GM18499 (cell line): ENCODE measurements at regions not wholly inside any gene's neighbourhood (a gene's known extent, or its start where the extent isn't known, plus 50 kb on each side); places are given as distances from the start of the nearest gene placed in this dataset.
"Not testable (repeated sequence)": the region's sequence is repeated elsewhere in the genome, so short reads cannot be mapped to it uniquely, and the experiment has no call there.

Source experiments
- ATAC-seq: cut with Tn5 transposase; IDR thresholded peaks from one replicate; pipeline ENCODE4 v1.9.1; 2021; ENCODE audit warnings: moderate number of reproducible peaks; ENCODE audit not compliant: insufficient read depth, unreplicated experiment

DNA sequence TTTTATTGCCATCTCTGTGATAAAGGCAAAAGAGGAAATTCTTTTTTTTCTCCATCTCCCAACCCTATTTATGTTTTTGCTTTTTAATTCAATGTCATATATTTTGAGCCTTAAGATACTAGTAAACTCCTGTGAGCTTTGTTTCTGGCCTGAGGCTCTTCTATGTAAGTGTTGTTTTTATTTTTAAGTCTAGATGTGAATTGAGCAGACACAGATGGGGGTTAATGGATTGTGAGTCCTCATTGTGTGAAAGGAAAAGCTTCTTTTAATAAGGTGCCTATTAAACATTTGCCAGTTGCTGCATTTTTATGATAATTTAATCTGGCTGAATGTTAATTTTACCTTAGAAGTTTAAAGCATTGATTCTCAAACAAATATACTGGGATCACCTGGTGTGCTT lies 2337.9 kb upstream of the RAG2 start:
- no peak for ATAC-seq

DNA sequence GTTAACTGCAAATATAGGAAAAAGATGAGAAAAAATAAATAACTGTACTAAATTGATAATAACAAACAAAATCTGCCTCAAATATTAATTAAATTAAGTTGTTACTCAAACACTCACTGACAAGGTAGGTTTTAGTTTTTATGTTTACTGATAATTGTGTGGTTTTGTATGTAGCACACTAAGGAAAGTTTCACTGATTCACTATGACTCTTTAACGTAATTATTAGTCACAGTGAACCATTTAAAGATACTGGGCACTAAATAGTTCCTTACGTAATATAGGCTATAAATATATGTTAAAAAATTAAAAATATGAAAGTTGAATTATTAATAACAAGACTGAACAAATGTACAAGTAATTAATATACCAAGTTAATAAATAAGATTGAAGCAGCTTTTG lies 2330.0 kb upstream of the RAG2 start:
- ATAC-seq = no peak

DNA sequence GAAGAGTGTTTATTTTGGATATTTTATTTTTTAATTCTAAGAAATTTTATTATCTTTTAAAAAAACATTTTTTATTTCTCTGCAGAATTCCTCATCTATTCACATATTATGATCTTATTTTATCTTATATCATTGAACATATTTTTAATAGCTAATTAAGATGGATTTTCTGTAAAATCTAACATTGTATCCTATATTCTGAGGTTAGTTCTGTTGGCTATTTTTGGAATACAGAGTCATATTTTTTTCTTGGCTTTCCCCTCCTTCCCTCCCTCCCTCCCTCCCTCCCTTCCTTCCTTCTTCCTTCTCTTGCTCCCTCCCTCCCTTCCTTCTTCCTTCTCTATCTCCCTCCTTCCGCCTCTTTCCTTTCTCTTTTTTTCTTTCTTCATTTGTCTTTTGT lies 2326.6 kb upstream of the RAG2 start:
- ATAC-seq = no peak

DNA sequence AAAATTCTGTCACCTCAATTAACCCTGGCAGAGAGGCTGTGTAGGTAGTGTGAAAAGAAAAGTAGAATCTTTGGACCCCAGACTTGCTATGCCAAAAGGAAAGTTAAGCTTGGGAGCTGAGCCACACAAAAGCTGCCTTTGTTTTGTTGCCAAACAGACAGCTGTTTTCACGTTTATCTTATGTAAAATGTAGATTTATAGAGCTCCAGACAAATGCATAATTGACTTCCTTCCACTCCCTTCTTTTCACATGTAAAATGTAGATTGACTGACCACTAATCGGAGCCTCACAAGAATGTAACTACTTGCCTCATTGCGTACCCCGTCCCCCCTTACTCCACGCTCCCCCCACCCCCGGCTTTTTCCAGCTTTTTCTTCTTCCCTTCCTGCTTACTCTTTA lies 2302.2 kb upstream of the RAG2 start:
- no peak for ATAC-seq

DNA sequence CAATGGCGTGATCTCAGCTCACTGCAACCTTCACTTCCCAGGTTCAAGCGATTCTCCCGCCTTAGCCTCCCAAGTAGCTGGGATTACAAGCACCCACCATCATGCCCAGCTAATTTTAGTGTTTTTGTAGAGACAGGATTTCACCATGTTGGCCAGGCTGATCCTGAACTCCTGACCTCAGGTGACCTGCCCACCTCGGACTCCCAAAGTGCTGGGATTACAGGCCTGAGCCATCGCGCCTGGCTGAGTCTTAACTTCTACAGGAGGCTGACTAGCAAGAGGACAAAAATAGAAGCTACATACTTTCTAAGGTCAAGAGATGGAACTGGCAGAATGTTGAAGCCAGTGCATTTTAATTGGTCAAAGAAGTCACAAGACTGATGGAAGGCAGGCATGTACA lies 2296.2 kb upstream of the RAG2 start:
- not testable (repeated sequence) for ATAC-seq

DNA sequence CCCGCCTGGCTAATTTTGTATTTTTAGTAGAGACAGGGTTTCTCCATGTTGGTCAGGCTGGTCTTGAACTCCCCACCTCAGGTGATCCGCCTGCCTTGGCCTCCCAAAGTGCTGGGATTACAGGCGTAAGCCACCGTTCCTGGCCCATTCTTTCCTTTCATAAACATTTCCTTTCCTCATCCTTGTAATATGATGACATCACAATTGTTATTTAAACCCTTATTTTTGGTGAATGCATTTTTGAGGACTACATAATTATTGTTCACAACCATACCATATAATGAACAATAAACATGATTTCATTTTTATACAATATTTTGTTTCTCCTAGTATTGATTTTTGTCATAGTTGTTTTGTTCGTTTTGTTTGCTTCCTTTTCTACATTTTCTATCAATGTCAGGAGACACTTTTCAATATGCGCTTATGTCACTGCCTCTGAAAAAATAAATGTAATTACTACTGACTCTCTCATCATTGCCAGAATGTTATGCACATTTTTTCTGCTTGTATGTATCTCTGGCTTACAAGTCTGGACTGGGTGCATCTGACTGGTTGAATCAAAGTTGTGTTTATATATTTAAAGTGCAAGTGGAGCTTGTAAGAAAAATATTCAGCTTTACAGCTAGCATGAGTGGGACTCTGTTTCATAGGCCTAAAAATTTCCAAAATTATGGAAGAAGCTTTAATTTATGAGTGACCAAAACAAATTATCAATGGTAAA lies 2286.3 kb upstream of the RAG2 start:
- ATAC-seq = no peak

DNA sequence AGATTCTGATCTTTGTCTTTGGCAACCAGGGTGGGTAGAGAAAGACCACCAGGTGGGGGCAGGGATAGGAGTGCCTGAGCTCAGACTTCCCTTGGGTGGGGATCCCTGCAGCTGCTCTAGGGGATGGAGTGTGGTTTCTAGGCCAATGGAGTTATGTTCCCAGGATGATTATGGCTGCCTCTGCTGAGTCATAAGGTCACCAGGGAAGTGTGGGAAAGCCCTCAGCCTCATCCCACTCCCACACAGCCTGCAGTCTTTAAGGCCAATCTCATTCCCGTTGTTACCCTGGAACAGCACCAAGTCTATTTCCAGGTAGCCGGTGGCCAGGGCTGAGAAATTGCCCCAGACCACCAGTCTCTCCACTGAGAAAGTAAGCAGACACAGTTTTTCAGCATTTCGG lies 2269.3 kb upstream of the RAG2 start:
- ATAC-seq = no peak

DNA sequence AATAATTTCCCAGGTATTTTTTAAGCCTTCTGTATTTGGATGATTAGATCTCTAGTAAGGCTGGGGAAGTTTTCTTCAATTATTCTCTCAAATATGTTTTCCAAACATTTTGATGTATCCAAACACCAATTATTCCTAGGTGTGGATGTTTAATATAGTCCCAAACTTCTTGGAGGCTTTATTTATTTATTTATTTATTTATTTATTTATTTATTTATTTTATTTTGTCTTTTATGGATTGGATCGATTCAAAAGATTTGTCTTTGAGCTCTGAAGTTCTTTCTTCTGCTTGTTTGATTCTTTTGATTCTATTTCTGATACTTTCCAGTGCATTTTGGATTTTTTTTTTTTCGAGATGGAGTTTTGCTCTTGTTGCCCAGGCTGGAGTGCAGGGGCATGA lies 2267.9 kb upstream of the RAG2 start:
- ATAC-seq = no peak

DNA sequence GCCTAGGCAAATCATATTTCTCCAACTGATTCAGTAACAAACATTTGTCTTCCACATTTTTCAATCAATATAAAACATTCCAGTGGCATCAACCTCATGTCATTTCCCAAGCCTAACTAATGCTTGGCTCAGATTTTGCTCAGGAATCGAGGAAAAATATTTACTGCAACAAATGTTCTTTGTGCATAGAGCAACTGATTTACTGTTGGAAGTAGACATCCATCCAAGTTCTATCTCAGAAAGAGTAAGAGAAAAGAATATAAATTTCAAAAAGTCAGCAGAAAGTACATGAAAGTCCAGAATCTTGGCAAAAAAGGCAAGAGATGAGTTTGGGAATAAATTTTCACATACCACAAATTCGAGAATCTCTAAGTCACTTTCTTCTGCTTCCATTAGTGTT lies 2245.0 kb upstream of the RAG2 start:
- no peak for ATAC-seq

DNA sequence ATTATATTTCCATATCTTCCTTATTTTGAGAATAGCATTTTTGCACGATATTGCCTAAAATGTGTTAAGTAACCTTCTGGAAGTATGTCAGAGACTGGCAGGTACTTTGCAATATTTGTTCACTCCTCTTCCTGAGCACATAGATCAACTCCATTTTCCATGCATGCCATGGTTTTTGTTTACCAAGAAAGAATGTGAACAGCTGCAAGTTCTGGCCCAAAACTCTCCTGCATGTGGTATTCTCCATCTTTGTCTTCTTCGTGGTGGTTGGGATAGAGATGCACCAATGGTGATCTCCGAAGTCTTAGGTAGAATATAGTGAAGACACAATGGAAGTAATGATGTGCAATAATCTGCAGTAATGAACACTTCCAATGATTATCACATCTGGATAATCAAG lies 2241.0 kb upstream of the RAG2 start:
- ATAC-seq = no peak

DNA sequence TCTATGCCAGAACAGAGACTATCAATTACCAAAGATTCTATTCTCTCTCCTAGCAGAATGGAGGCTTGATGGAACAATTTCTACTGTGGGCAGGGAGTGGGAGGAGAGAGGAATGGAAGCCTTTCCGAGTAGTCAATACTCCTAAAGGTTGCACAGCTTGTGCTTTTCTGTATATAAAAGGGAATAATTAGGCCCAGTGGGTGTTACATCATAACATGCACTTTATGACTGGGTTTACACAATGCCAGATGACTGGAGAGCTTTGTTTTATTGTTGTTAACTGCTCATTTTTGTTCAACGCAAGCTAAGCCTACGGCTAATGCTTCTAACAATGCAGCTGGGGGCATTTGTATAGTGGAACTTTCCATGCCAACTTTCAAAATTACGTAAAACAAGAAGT lies 2237.9 kb upstream of the RAG2 start:
- ATAC-seq = no peak

DNA sequence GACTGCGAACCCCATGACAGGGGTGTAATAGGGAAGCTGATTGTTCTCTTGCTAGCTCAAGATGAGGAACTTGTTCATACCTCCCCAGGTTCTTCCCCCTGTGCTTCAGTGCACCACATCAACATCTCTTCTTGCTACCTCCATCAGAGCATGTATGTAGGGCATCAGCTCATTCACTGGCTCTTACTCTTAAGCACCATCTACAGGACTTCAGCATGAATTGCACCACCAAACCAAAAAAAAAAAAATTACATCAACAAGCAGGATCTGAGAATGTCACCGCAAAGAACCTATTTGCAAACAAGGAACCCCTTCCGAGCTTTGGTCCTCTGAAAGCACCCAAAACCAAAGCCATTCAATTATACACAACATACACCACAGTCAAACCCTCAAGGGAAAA lies 2226.5 kb upstream of the RAG2 start:
- ATAC-seq = no peak

DNA sequence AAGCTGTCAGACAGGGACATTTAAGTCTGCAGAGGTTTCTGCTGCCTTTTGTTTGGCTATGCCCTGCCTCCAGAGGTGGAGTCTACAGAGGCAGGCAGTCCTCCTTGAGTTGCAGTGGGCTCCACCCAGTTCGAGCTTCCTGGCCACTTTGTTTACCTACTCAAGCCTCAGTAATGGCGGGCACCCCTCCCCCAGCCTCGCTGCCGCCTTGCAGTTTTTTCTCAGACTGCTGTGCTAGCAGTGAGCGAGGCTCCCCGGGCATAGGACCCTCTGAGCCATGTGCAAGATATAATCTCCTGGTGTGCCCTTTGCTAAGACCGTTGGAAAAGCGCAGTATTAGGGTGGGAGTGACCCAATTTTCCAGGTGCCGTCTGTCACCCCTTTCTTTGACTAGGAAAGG lies 2223.8 kb upstream of the RAG2 start:
- ATAC-seq = not testable (repeated sequence)

DNA sequence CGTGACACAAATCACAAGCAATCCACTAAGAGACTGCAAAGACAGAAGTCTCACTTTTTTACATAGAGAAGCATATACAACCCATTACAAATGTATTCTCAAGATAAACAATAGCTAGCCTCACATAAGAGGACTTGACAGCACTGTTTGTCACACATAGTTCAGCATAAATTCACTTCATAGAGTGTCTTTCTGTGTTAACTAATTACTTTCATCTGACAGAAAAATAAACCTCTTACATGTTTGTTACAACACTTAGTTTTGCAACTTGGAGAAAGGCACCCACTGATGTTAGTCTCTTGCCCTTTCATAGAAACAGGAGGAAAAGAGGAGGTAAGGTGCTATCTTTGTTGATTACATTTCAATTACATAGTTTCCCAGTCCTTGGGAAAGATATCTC lies 2221.9 kb upstream of the RAG2 start:
- ATAC-seq = no peak

DNA sequence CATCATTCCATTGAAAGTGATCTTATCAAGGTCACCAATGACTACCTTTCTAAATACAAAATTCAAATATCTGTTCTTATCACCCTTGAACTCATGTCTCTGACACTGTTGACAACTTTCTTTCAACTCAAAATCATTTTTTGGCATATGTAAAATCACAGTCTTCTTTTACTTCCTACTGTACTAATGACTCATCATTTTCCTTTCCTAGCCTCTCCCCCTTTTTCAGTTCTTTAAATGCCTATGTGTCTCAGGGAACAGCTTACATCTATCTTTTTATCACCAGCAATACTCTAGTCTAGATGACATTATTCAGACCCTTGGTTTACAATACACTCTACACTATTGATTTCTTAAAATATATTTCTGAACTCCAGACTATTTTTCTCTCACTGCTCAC lies 2220.7 kb upstream of the RAG2 start:
- ATAC-seq = no peak

DNA sequence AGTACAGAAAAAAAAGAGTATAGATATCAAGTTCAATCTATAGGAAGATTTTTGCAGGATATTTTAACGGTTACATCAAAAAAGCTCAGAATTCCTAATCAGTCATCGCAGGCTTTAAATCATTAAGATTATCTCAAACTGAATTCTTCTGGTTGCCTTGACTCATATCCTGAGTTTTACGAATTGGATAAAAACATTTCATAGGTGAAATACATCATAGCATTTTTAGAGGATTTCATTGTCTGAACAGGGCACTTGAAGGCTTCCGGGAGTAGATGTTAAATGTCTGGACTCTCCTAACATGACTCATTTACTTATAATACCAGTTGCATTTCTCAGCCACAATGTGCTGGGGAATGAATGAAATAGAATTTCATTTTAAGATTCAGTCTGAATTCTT lies 2216.6 kb upstream of the RAG2 start:
- no peak for ATAC-seq

DNA sequence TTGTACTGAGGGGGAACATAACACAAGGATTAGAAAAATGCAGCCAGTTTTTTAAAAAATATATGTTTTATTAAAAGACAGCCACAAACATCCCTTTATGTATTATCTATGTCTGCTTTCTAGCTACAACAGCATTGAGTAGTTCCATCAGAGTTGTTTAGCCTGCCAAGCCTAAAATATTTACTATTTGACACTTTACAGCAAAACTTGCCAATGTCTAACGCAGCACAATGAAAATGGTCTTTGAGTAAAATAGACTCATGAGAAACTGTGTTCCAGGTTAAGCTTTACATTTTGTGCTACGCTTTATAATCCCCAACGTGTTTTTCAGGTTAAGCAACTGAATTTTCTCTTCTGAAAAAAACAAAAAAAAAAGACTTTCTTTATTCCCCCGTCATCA lies 2211.5 kb upstream of the RAG2 start:
- ATAC-seq = no peak

DNA sequence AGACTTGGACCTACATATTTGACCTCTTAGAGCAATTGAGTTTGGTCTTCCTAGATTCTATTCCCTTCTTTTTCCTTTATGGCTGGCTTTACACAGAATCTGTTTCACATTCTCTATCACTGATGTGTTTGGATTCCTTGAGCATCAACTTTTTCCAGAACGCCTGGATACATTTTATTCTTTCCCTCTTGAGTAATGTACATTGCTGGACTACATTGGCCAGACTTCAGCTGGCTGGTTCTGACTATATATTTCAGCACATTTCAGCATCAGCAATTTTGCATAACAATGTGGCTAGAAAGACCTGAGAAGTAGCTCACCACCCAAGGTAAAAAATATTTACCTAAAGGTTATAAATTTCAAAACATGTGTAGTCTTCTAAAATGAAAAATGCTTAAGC lies 2198.2 kb upstream of the RAG2 start:
- no peak for ATAC-seq

DNA sequence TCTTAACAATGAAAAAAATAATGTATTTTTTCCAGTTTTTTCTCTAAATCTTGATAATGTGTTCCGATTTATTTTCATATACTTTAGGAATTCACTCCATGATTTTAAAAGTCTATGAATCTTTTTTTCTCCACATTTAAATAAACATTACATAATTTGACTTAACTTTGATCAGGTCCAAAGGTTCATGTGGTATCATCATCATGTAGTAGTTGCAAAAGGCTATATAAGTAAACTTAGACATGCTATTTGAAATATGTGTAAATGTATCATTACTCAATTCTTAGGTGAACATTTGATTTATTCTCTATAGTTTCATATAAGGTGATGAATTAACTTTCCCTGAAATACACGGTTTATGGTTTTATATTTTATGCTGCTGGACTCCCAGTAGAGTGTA lies 2197.0 kb upstream of the RAG2 start:
- ATAC-seq = no peak

DNA sequence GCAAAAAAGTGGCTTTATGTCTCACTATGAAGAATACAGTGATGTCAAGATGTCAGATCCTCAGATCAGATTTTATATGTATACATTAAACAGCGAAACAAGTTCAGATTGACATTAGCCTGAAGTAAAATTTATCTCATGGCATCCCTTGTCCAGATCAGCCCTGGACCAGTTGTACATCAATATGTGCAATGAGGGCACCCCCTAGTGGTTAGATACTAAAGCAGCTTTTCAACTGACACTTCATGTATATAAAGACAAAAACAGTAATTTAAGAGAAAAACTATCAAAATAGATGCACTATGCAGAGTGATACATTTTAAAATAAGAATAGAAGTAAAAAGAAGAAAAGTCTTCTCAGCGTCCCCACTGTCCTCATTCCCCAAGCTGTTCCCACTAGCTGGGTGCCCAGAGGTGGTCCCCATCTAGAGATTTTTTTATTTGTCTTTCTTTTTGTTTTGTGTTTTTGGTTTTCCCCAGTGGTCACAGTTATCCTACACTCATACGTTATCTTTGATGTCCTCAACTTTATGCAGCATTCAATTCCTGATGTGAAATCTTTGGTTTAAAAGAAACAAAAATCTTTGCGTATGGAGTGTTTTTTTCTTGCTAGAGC lies 2193.4 kb upstream of the RAG2 start:
- no peak for ATAC-seq

DNA sequence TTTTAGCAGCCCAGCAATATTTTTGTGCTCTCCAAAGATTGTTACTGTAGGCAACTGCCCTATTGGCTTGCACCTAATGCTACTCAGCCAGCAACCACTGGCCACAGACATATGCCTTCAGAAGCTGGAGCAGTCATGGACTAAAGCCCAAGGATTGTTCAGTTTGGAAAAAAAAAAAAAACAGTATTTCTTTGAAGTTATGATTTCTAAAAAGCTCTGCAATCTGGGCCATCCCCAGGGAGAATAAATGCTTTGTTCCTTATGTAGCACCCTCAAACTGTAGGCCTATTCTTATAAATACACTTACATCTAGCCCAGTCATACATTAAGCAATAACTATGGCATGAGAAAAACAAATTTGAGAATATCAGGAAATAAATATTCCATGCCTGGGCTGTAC lies 2190.5 kb upstream of the RAG2 start:
- no peak for ATAC-seq

DNA sequence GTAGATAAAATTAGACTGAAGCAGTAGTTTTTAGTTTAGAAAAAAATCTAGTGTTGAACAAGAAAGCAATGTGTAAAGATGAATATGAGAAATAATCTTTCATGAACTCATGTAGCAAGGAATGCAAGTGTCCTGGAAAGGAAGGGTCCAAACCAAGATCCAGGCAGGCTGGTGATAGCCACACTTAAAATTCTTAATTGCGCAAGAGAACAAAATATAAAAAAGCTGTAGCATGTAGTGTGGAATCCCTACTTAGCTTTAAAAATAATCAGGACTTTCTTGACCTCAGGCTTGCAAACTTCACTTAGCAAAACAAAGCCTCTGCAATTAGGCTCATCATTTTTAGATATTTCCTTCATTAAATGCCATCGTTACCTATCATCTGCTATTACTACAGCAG lies 2186.1 kb upstream of the RAG2 start:
- no peak for ATAC-seq
